ENCODE measurements at regions not wholly inside any gene's neighbourhood (a gene's known extent, or its start where the extent isn't known, plus 50 kb on each side); places are given as distances from the start of the nearest gene placed in this dataset.

DNA sequence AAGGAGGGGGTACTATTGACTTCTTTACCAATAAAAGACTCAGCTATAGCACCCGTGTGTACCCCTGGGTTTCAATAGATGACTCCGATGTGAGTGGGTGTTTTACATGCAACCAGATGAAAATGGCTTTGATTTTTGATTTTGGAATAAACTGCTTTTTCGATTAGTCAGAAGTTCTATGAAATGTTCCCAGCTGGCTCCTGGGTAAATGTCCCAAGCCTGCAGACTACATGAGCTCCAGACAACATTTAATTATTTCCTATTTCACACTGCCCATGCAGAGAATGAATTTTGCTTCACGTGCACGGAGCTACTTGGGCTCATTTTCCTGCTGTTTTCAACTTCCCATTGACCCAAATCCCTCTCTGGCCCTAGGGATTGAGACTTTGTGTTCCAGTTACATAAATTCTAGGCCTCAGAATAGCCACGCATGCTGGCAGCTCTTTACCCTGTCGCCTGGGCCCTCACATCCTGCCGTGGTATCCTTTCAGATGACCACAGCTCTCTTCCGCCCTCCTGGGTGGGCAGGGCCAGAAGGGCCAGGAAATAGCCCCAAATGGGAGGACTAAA, 59.7 kb downstream of the GPR6 start:
- ATAC-seq (no peak), DNase-seq (no peak)
- TF ChIP-seq, protein P1, sequence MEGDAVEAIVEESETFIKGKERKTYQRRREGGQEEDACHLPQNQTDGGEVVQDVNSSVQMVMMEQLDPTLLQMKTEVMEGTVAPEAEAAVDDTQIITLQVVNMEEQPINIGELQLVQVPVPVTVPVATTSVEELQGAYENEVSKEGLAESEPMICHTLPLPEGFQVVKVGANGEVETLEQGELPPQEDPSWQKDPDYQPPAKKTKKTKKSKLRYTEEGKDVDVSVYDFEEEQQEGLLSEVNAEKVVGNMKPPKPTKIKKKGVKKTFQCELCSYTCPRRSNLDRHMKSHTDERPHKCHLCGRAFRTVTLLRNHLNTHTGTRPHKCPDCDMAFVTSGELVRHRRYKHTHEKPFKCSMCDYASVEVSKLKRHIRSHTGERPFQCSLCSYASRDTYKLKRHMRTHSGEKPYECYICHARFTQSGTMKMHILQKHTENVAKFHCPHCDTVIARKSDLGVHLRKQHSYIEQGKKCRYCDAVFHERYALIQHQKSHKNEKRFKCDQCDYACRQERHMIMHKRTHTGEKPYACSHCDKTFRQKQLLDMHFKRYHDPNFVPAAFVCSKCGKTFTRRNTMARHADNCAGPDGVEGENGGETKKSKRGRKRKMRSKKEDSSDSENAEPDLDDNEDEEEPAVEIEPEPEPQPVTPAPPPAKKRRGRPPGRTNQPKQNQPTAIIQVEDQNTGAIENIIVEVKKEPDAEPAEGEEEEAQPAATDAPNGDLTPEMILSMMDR (IDR thresholded peaks at IDR 0.05) = no peak
- no peaks in the 10 kb centered on the region for H3K9me3 ChIP-seq
- H3K4me3 ChIP-seq = no peak overlapping the region
- intact Hi-C loops (cut with DNase I, micrococcal nuclease) = no loop called here
- no peaks in the 10 kb centered on the region for H3K4me1 ChIP-seq (ENCODE audit: low read depth)
- H3K36me3 ChIP-seq (ENCODE audit: low read depth) = no peaks in the 10 kb centered on the region

DNA sequence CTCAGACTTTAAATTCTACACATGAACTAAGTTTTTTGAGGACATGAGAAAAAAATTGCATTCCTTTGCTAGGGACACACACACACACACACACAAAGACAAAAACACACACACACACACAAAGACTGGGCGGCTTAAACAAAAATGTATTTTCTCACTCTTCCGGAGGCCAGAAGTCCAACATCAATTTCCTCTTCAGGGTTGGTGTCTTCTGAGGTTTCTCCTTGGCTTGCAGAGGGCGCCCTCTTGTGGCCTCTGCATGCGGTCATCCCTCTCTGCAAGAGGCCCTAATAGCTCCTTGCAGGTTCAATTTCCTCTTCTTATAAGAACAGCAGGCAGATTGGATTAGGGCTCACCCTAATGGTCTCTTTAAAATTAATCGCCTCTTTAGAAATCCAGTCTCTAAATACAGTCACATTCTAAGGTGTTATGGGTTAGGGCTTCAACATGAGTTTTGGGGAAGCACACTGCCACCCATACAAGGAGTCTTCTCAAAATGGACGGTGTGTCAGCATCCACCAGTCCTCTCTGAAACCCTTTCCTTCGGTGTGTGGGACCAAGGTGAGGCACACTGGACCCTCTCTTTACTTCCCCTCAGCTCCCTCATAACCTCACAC, 61.4 kb downstream of the GPR6 start:
- Histone ChIP-seq H3K4me3 (no peak overlapping the region), H3K9me3 (no peaks in the 10 kb centered on the region), H3K4me1 (ENCODE audit: low read depth) (no peaks in the 10 kb centered on the region), H3K36me3 (ENCODE audit: low read depth) (no peaks in the 10 kb centered on the region)
- intact Hi-C loops (cut with DNase I, micrococcal nuclease) = no loop called here
- peak; percentile 87 to 92 (median 91) for DNase-seq
- TF ChIP-seq, protein P1 (IDR thresholded peaks at IDR 0.05) = peak; percentile 76
- ATAC-seq = peak; percentile 98

DNA sequence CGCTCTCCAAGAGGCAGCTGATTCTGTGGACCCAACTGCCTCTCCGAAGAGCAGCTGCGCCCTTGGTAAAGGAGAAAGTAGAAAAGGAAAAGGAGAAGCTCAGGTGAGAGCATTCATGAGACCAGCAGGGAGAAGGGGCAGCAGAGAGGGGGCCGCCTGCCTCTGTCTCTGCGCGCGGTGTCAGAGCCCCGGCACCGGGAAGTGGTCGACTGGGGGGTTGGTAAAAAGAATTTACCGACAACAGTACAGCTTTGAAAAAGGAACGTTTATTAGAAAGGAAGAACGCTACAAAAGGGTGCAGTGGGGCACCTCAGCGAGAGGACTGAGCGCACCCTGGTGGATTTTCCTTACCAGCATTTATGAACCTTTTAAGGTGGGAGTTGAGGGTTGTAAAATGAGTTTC, 61.9 kb downstream of the GPR6 start:
- H3K4me3 ChIP-seq = no peak overlapping the region
- TF ChIP-seq, protein P1 (IDR thresholded peaks at IDR 0.05) = no peak
- no peaks in the 10 kb centered on the region for H3K9me3 ChIP-seq
- intact Hi-C loops (cut with DNase I, micrococcal nuclease) = loop anchor here in 1 of 2 donors (5.0 to 10.0 kb wide), 2 partner anchors 333 to 515 kb away; no protein-coding TSS in a partner anchor
- no peaks in the 10 kb centered on the region for H3K4me1 ChIP-seq (ENCODE audit: low read depth)
- peak in 2 of 3 donors; percentile 47 to 67 for DNase-seq
- ATAC-seq = peak; percentile 77
- no peaks in the 10 kb centered on the region for H3K36me3 ChIP-seq (ENCODE audit: low read depth)

DNA sequence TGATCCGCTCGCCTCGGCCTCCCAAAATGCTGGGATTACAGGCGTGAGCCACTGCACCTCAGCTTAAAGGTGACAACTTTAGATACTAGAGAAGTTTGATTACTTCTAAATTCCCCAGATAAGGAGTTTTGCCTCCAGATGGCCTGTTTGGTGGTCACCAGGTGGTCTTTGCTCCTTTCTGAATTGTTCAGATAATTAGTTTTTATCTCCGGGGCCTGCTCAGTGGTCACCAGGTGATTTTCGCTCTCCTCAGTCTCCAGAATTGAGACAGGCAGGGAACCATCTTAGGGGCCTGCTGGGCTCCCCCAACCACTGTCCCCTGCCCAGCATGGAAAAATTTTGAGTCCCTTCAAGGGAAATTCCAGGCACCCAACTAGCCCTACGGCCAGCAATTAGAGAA, 62.6 kb downstream of the GPR6 start:
- DNase-seq (no peak), ATAC-seq (no peak)
- H3K9me3 ChIP-seq = no peaks in the 10 kb centered on the region
- no peaks in the 10 kb centered on the region for H3K36me3 ChIP-seq (ENCODE audit: low read depth)
- intact Hi-C loops (cut with DNase I, micrococcal nuclease) = loop anchor here in 1 of 2 donors (5.0 to 10.0 kb wide), 2 partner anchors 333 to 516 kb away; no protein-coding TSS in a partner anchor
- TF ChIP-seq, protein P1 (IDR thresholded peaks at IDR 0.05) = no peak
- H3K4me1 ChIP-seq (ENCODE audit: low read depth) = no peaks in the 10 kb centered on the region
- no peak overlapping the region for H3K4me3 ChIP-seq

DNA sequence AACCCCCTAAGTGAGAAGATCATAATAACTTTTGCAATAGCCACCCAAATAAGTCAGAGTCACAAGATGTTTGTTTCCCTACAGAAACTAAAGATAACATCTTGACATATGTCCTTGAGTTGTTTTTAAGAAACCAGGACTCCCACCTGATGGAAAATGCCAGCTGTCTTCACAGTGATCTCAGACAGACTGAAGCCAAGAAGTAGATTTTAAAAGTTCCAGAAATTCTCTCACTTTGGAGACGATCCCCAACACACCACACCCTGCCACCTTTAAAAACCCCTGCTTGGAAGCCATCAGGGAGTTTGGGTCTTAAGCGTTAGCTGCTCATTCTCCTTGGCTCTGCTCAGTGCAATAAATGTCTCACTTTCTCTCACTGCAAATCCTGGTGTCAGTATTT, 63.0 kb downstream of the GPR6 start:
- ATAC-seq (no peak), DNase-seq (no peak)
- Histone ChIP-seq H3K4me1 (ENCODE audit: low read depth) (no peaks in the 10 kb centered on the region), H3K36me3 (ENCODE audit: low read depth) (no peaks in the 10 kb centered on the region), H3K9me3 (no peaks in the 10 kb centered on the region), H3K4me3 (no peak overlapping the region)
- TF ChIP-seq, protein P1 (IDR thresholded peaks at IDR 0.05) = no peak
- intact Hi-C loops (cut with DNase I, micrococcal nuclease) = loop anchor here in 1 of 2 donors (5.0 to 10.0 kb wide), 2 partner anchors 334 to 516 kb away; no protein-coding TSS in a partner anchor
